ENCODE measurements at regions not wholly inside any gene's neighbourhood (a gene's known extent, or its start where the extent isn't known, plus 50 kb on each side); places are given as distances from the start of the nearest gene placed in this dataset.
A peak's percentile ranks its signal among the peaks of the same experiment; 100 is the strongest.

DNA sequence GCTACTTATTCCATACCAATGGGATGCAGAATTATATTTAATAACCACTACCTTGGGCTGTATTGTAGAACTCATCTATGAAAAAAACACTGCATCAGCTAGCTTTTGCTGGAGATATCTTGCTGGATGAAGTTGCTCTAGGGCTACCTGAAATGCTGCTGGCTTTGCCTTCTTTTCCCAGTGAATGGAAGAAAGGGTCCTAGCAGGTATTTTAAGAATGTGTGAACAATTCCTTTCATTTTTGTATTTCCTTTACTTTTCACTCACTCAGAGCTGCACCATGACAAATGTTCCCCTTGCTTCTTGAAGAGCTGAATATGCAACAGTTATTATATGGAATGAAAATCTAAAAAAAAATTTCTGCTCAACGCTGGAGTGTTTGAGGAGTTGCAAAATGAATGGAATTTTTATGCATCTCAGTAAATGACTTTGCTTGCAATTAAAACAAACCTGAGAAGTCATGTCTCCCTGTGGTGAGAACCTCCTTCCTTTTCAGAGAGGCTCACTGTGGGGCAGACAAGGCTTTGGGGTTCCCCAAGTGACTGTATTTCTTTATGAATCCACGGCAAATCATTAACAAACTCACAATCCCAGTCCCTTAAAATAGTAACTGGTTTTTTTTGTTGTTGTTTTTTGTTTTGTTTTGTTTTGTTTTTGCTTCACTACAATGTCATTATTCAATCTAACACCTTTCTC lies 566.8 kb upstream of the KIRREL3 start:
- no peak for DNase-seq

DNA sequence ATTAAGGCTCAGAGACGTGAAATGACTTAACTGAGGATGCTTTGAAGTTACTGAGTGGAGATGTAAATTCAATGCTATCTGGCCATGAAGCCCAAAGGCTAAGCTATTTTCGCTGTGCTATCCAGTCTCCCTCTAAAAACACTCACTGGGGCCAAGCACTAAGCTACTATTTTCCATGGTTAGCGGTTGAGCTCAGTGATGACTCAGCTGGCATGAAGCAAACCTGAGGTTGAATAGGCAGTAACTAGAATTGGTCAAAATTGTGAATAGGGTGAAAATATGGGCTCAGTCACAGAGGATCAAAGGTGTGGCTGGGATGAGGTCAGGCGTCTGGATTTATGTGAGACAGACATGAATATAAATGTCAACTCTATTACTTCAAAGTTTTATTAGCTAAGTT lies 564.2 kb upstream of the KIRREL3 start:
- DNase-seq, result peak; percentile 22

- no peak for DNase-seq
Measured at GRCh38 chr11:127559978-127560377, 559.4 kb upstream of the KIRREL3 start.

DNA sequence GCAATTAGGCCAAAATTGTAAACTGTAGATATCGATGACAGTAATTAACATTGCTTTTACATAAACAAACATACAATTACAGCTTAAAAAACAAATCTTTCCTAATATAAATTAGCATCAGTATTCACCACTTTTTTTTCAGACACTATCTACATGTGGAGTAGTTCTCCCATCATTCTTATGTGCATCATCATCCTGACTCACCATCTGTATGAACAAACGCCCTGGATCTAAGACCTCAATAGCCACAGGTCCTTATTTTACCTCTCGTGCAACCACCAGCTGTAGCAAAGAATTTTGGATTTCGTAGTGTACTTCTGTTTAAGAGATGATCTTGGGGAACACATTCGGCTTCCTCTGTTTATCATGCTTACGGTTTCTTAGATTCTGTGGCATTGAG lies 551.9 kb upstream of the KIRREL3 start:
- no peak for DNase-seq

GRCh38 chr11:127531167-127531566 lies 530.6 kb upstream of the KIRREL3 start:
- no peak for DNase-seq

DNA sequence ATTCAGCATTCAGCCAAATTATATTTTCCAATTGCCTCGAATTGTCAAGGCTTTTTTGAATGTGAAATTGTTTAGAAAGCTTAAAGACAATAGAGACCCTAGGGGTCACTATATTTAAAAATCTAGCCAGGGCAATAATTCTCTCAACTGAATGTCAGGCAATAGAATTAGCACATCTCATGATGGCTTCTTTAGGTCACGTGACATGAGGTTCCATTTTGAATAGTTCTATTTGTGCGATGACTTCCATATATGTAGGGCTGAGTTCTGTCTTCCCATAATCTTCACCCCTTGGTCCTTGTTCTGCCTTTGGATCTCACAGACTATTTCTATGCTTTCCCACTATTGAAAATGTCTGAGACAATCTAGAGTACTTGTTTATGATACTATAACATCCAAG lies 527.7 kb upstream of the KIRREL3 start:
- DNase-seq, result no peak

- DNase-seq, result no peak
Measured at GRCh38 chr11:127524618-127525017, 524.0 kb upstream of the KIRREL3 start.

- DNase-seq, result peak; percentile 10
Measured at GRCh38 chr11:127521413-127521812, 520.8 kb upstream of the KIRREL3 start.

DNA sequence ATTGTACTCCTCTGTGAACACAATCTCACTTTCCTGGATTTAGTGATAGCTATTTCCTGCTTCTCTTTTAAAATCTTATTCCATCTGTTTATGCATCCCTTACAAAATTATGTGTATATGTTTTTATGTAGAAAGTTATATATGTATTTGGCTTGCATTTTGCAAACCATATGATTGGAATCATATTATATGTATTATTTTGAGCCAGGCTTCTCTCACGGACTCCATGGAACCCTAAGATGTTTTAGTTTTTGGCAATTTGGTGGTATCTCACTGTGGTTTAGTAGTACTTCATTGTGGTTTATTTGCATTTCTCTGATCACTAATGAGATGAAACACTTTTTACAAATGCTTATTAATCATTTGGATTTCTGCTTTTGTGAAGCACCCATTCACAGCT lies 507.3 kb upstream of the KIRREL3 start:
- no peak for DNase-seq

GRCh38 chr11:127506647-127507046 lies 506.1 kb upstream of the KIRREL3 start:
- DNase-seq, result no peak

- no peak for DNase-seq
Measured at GRCh38 chr11:127506126-127506525, 505.6 kb upstream of the KIRREL3 start.

DNA sequence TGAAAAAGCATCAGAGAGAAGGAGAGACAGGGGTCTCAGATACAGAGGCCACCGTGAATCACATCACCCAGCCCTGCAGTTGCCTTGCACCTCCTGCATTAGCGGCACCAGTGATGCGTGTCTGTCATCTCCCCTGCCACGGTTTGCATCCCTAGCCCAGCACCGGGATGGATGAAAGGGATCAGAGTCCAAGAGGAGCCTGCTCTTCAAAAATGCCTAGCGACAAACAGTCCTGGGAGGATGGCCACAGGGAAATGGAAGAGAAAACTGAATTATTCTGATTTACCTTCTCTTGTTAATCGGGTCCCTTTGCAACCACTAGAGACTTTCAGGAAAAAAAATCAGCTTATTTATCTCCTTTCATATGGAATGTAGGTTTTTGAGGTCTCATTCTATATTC lies 495.6 kb upstream of the KIRREL3 start:
- no peak for DNase-seq

DNA sequence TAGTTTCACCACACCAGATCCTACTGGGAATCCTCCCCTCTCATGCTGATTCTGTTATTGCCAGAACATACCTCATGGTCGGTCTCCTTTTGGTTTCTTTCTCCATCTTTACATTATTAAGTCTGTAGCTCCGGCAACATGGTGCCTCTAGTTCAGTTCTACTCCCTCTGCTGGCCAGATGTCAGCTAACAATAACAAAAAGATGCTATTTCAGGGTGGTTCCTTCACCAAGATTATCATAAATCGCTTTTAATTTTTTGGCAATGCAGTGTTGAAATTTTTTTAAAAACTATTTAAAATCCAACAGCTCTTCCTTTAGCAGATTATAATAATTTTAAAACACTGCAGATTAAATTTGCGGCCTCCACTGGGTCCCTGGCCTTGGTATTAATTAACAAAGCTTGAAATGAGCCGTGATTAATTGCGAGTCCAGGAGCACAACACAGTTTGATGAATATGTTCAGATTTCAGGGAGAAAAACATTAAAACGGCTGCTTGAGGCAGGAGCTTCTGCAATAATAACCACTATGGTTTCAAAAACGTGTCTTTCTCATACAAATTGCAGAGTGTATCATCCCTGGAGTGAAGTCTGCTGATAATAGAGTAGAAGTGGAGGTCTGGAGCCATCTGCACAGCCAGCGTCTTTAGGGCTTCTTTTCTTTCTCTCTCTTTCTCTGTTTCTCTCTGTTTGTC lies 492.9 kb upstream of the KIRREL3 start:
- peak; percentile 4 for DNase-seq

GRCh38 chr11:127492029-127492428 lies 491.5 kb upstream of the KIRREL3 start:
- DNase-seq, result no peak

DNA sequence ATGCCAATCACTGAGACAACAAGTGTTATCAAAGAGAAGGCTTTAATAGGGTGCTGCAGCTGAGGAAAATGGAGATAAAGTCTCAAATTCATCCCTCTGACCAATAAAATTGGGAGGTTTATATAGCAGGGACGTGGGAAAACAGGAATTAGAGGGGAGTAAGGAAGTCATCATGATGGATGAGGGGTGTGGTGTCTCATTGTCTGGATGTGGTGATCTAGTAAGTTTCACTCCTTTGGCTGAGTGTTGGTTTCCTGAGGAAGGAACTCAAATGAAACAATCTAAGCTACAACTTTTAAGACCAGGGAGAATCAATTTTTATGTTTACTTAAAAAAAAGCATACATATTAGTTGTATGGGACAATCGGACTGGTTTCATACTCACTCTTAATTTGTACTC lies 491.0 kb upstream of the KIRREL3 start:
- DNase-seq, result no peak

DNA sequence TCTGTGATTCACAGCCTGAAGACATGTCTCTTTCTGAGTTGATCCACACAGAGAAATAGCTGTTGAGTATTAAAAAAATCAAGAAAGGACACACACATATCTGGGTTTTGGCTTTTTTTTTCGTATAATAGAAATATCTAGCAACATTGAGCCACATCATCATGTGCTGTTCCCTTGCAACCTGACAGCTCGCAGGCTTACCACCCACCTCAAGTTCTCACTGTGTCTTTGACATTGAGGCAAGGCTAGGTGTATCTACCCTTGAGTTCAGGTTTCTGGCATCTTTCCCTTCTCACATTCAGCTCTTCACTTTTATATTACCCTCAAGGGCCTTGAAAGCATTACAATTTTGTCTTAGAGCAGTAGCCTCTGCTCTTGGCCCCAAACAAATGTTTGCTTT lies 490.3 kb upstream of the KIRREL3 start:
- DNase-seq, result no peak

DNA sequence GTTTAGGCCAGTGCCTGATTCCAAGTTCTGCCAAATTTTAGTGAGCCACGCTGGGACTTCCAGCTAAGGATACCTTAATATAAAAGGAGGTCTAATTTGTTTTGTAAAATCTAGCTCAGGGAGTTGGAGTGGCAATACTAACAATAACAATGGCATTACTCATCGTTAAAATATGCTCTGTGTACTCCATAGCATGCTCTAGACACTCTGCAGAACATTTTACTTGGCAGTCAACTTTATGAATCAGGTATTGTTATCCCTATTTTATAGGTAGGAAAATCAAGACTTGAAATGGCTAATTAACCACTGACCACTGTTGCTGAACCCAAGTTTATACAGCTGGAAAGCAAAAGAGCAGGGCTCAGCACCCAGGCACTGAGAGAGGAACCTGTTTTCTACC lies 485.0 kb upstream of the KIRREL3 start:
- no peak for DNase-seq

- DNase-seq, result no peak
Measured at GRCh38 chr11:127481391-127481790, 480.8 kb upstream of the KIRREL3 start.

GRCh38 chr11:127478826-127479225 lies 478.3 kb upstream of the KIRREL3 start:
- DNase-seq, result no peak

DNA sequence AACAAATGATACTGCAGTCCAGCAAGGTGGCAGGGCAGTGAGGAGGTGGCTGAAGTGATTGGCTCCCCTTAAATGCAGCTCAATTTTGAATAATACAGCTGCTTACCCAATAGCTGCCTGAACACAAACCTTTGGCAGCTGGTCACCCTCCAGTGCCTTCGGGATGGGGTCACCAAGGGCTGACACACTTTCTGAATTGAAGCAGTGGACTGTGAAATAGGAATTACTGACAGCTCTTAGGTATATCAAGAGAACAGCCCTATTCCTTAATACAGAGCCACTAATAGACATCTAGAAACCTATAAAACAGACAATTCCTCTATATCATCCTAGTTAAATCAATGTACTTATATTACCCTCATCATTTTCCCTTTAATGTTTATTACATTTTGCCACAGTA lies 474.2 kb upstream of the KIRREL3 start:
- DNase-seq, result no peak

DNA sequence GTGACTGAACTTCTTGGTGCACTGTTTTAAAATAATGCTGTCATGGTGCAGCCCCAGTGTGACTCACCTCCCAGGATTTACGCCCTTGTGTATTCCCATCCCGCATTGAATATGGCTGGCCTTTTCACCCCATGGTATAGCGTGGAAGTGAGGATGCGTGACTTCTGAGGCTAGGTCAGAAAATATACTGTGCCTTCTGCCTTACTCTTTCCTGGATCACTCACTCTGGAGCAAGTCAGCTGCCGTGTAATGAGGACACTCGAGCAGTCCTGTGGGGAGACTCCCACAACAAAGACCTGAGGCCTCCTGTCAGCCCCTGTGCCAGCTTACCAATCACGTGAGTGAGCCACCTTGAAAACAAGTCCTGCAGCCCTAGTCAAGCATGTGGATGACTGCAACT lies 471.9 kb upstream of the KIRREL3 start:
- no peak for DNase-seq

GRCh38 chr11:127471662-127472061 lies 471.1 kb upstream of the KIRREL3 start:
- DNase-seq, result no peak

- no peak for DNase-seq
Measured at GRCh38 chr11:127470306-127470884, 469.8 kb upstream of the KIRREL3 start.

GRCh38 chr11:127464325-127464724 lies 463.8 kb upstream of the KIRREL3 start:
- DNase-seq, result no peak

DNA sequence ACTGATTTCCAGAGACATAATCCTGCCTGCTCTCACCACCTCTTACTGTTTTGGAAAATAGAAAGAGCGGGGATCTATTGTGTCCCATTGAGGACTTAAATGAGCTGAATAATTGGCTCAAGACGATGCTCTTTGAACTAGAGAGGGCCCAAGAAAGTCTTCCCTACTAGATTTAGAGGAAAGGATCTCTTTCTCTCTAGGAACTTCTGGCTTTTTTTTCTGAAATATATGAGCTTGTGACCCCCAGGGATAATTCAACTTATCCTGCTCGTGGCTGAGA lies 461.4 kb upstream of the KIRREL3 start:
- DNase-seq, result no peak
